HepG2 (cell line): ENCODE measurements at regions not wholly inside any gene's neighbourhood (a gene's known extent, or its start where the extent isn't known, plus 50 kb on each side); places are given as distances from the start of the nearest gene placed in this dataset.

ENCODE experiments used
- ATAC-seq: fragments of 200-7000 bp; cut with Tn5 transposase; 3 replicates; pipeline ENCODE4 v1.9.1; 2020; ENCODE audit warnings: mild to moderate bottlenecking, moderate library complexity
- BruUV-seq: library from RNA; stranded (reverse); fragments of 400-500 nt; replicated peaks from 2 replicates; lab custom pipeline; 2021; lab: Mats Ljungman, UMichigan
- CTCF ChIA-PET: fragments of 300-600 bp; formaldehyde crosslinking; extraction: SDS; loops from one replicate; lab custom pipeline; 2021; ENCODE audit warnings: low total read pairs, inconsistent platforms, low intra/inter-chr PET ratio; lab: Yijun Ruan, JAX
- POLR2A ChIA-PET: fragments of 350-600 bp; sonication (Branson Sonifier 250); formaldehyde crosslinking; loops from one replicate; lab custom pipeline; 2020; ENCODE audit warnings: antibody characterized with exemption, inconsistent platforms; lab: Yijun Ruan, JAX
- DNase-seq: peaks from one replicate; pipeline ENCODE4 v3.0.0-alpha.2; 2015; ENCODE audit warnings: low spot score
- FAIRE-seq: peaks from 3 replicates; lab custom pipeline; 2011; peaks lifted over from hg19 to GRCh38; lab: Jason Lieb, UNC
- H2AFZ ChIP-seq: one replicate; pipeline ENCODE4 v1.6.1; 2011; ENCODE audit warnings: low read length, inconsistent platforms
- H3K27ac ChIP-seq: fragments of 300-600 bp; 3 replicates; pipeline ENCODE4 v1.8.0; 2011; ENCODE audit warnings: mixed run types, mild to moderate bottlenecking, mixed read lengths, low read length, inconsistent platforms; ENCODE audit not compliant: insufficient read depth; ENCODE audit errors: extremely low read length
- H3K27me3 ChIP-seq, 2 experiments: fragments of 200-600 bp in 1 of 2; 2 replicates in 1 of 2; 3 replicates in 1 of 2; pipeline versions ENCODE4 v1.6.0 to v1.8.0; 2011; ENCODE audit warnings: low read length in 2 of 2, mild to moderate bottlenecking in 2 of 2, moderate library complexity in 2 of 2, inconsistent platforms in 1 of 2; ENCODE audit not compliant: insufficient read depth in 2 of 2, control insufficient read depth in 1 of 2
- H3K36me3 ChIP-seq, 2 experiments: fragments of 200-600 bp in 1 of 2; replicated peaks in 1 of 2; 2 replicates in 1 of 2; 3 replicates in 1 of 2; pipeline versions ENCODE4 v1.5.1 to v1.8.0; 2011; ENCODE audit warnings: low read length in 2 of 2, inconsistent platforms in 1 of 2; ENCODE audit not compliant: insufficient read depth in 2 of 2, control insufficient read depth in 1 of 2
- H3K4me1 ChIP-seq: 2 replicates; pipeline ENCODE4 v1.5.1; 2012; ENCODE audit warnings: low read length, inconsistent platforms; ENCODE audit not compliant: insufficient read depth
- H3K4me2 ChIP-seq: 2 replicates; pipeline ENCODE4 v1.6.0; 2011; ENCODE audit warnings: low read depth, low read length, inconsistent platforms
- H3K4me3 ChIP-seq, 3 experiments: fragments of 200-600 bp in 1 of 3; sonication (generic), shearing (Covaris generic) in 1 of 3; replicated peaks in 1 of 3; 2 replicates each; pipeline ENCODE4 v1.5.1; 2011 to 2016; ENCODE audit warnings: low read length in 3 of 3, inconsistent platforms in 2 of 3, low read depth in 2 of 3, mild to moderate bottlenecking in 2 of 3, control low read depth in 1 of 3, mixed read lengths in 1 of 3; ENCODE audit not compliant: insufficient read depth in 1 of 3
- H3K79me2 ChIP-seq: one replicate; pipeline ENCODE4 v1.6.1; 2011; ENCODE audit warnings: low read length, inconsistent platforms; ENCODE audit not compliant: insufficient read depth
- H3K9ac ChIP-seq: 2 replicates; pipeline ENCODE4 v1.6.0; 2011; ENCODE audit warnings: mild to moderate bottlenecking, low read depth, low read length, inconsistent platforms; ENCODE audit not compliant: insufficient read depth
- H3K9me3 ChIP-seq: 2 replicates; pipeline ENCODE4 v1.5.1; 2012; ENCODE audit warnings: mild to moderate bottlenecking, low read length
- H4K20me1 ChIP-seq: 2 replicates; pipeline ENCODE4 v1.6.0; 2011; ENCODE audit warnings: inconsistent platforms, mild to moderate bottlenecking, low read length, moderate library complexity; ENCODE audit not compliant: insufficient read depth
- ATM ChIP-seq: fragments of 450-650 bp; IDR thresholded peaks from 2 replicates; pipeline ENCODE4 v1.7.1; 2017; ENCODE audit warnings: mild to moderate bottlenecking, borderline replicate concordance
- E2F2 ChIP-seq: sonication (generic); formaldehyde crosslinking; IDR thresholded peaks from 2 replicates; pipeline ENCODE4 v1.4.0; 2020; ENCODE audit warnings: missing genetic modification reagents, borderline replicate concordance
- FOXP4 ChIP-seq: sonication (generic); formaldehyde crosslinking; IDR thresholded peaks from 2 replicates; pipeline ENCODE4 v1.4.0; 2020; ENCODE audit warnings: missing genetic modification reagents
- HINFP ChIP-seq: sonication (generic); formaldehyde crosslinking; IDR thresholded peaks from 2 replicates; pipeline ENCODE4 v1.4.0; 2020; ENCODE audit warnings: low read depth, mild to moderate bottlenecking, missing genetic modification reagents
- LBX2 ChIP-seq: sonication (generic); formaldehyde crosslinking; IDR thresholded peaks from 2 replicates; pipeline ENCODE4 v1.5.0; 2020; ENCODE audit warnings: missing genetic modification reagents, mild to moderate bottlenecking, borderline replicate concordance
- MIER2 ChIP-seq: IDR thresholded peaks from 2 replicates; pipeline ENCODE4 v1.6.1; 2016; ENCODE audit warnings: missing biosample characterization, missing genetic modification reagents
- ZNF333 ChIP-seq: sonication (generic); formaldehyde crosslinking; IDR thresholded peaks from 2 replicates; pipeline ENCODE4 v1.4.0; 2020; ENCODE audit warnings: mild to moderate bottlenecking, missing genetic modification reagents, borderline replicate concordance
- WGBS: methylation state at CpG from one replicate; pipeline ENCODE4 v1.1.6; 2017; ENCODE audit warnings: low lambda C conversion rate; 5-methylcytosine and 5-hydroxymethylcytosine counted together
- in situ Hi-C: cut with HindIII; loops from 2 replicates; pipeline ENCODE4 v1.10.0; 2017; ENCODE audit warnings: low pct_unique_long_range_greater_than_20kb; ENCODE audit not compliant: extremely low pct_ligation_motif_present
- intact Hi-C: fragments of 100-400 bp; cut with micrococcal nuclease; formaldehyde crosslinking; loops from one replicate; pipeline ENCODE4 v1.10.0; 2022; ENCODE audit not compliant: unreplicated experiment

DNA sequence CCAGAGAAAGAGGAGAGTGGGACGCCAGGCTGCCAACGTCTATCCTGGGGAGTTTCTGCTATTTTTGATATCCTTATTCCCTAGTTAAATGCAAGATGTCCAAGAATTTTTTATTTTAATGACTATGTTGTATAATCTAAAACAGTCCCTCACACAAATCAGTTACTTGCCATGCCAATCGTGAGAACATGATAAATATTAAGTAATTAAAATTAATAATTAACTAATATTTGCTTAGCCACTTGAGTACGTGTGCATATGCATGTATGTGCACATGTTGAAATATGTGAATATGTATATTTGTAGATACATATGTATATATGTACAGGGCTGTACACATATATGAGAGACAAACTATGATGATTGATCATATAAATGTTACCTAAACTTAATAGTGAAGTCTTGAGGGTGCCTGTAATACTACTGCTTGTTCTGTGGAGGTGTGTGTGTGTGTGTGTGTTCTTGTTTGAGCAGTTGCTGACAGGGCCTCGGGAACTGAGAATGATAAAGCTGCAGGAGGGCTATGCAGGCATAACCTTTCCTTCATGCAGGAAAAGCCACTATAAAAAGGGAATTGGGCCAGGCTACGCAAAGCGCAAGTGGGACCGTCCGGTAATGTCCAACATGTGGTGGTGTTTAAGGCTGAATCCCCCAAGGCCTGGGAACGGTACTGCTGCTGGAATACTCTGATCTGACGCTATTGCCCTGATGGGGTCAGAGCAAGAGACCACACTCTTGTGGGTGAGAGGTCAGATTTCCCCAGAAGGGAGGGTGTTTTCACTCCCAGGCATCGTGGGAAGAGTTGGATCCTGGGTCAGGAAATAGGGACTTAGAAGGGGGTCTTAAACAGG lies 148.3 kb upstream of the TBX18 start:
- no peak overlapping the region for H3K4me3 ChIP-seq
- H3K4me1 ChIP-seq: peaks cover 14% of the 10 kb centered on the region
- no TSS peak for BruUV-seq
- no peaks in the 10 kb centered on the region for H3K27me3 ChIP-seq
- H3K79me2 ChIP-seq: no peaks in the 10 kb centered on the region
- DNase-seq (no peak), ATAC-seq (no peak), FAIRE-seq (no peak)
- H2AFZ ChIP-seq: no peak overlapping the region
- H3K4me2 ChIP-seq: no peak overlapping the region
- ChIA-PET CTCF (no interaction called here), POLR2A (no interaction called here)
- no peak overlapping the region for H3K9ac ChIP-seq
- in situ Hi-C loops (no loop called here), intact Hi-C loops (no loop called here)
- H3K36me3 ChIP-seq: no peaks in the 10 kb centered on the region
- WGBS: 42% methylated on average over 12 of the region's 12 CpGs
- no peak for TF ChIP-seq HINFP
- TF ChIP-seq ATM: no peak
- TF ChIP-seq E2F2 (CRISPR knock-in tag): no peak
- TF ChIP-seq FOXP4: no peak
- TF ChIP-seq LBX2 (CRISPR knock-in tag): no peak
- TF ChIP-seq ZNF333 (CRISPR knock-in tag): no peak
- TF ChIP-seq MIER2 (CRISPR knock-in tag): no peak
- no peaks in the 10 kb centered on the region for H3K9me3 ChIP-seq
- no peaks in the 10 kb centered on the region for H4K20me1 ChIP-seq
- H3K27ac ChIP-seq: no peak overlapping the region
